Stimulated activated CD4-positive, alpha-beta T cell treated with anti-CD3 and anti-CD28 coated beads, Interleukin-15, amount 100 ng/mL, for 1 hour (primary cell): ENCODE measurements at regions not wholly inside any gene's neighbourhood (a gene's known extent, or its start where the extent isn't known, plus 50 kb on each side); places are given as distances from the start of the nearest gene placed in this dataset.
"Not testable (repeated sequence)": the region's sequence is repeated elsewhere in the genome, so short reads cannot be mapped to it uniquely, and the experiment has no call there.

Experiments used
- DNase-seq, 2 donors: peaks; one replicate each; pipeline ENCODE4 v3.0.0-alpha.2; 2020; ENCODE audit warnings: low read depth in 1 of 2, low spot score in 1 of 2

- DNase-seq, result no peak
These were observed 982.5 kb downstream of the TBL1XR1 start for GRCh38 chr3:176214758-176215157.

DNA sequence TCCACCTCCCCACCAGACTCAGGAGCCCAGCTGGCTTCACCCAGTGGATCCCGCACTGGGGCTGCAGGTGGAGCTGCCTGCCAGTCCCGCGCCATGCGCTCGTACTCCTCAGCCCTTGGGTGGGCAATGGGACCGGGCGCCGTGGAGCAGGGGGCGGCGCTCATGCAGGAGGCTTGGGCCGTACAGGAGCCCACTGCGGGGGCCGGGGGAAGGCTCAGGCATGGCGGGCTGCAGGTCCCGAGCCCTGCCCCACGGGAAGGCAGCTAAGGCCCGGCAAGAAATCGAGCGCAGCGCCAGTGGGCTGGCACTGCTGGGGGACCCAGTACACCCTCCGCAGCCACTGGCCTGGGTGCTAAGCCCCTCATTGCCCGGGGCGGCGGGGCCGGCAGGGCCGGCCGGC lies 984.0 kb downstream of the TBL1XR1 start:
- DNase-seq, result not testable (repeated sequence)

DNA sequence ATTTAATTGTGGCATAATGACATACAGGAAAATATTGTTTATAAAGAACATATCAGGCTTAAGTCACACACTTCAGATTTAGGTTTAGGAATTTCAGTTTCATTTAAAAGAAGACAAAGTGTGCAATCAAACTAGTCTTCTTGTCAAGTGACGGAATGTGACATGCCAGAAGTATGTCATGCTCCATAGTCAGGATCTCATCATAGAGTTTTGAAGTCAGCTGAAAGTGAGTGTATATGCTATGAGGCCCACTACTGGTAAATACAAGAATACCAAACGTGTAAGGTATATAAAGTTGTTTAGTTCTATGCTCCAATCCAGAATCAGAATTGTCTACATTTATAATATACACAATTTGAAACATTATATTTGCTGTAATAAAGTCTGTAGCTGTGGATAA lies 988.4 kb downstream of the TBL1XR1 start:
- no peak for DNase-seq

- DNase-seq, result no peak
These were observed 989.0 kb downstream of the TBL1XR1 start for GRCh38 chr3:176208283-176208682.

DNA sequence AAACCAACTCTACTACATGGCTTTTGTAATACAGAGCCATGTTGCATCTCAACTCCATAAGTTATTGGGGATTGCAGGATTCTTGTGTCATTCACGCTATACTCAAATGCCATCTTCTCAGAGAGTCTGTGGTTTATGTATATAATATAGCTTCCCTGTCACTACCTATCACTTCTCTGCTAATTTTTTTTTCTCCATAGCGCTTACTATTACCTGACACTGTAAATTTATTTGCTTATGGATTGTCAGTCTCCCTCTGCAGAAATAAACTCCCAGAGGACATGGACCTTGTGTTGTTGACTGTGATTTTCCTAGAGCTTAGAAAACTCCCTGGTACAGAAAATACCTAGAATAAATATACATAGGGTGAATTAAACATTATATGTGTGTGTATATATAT lies 990.5 kb downstream of the TBL1XR1 start:
- no peak for DNase-seq

DNA sequence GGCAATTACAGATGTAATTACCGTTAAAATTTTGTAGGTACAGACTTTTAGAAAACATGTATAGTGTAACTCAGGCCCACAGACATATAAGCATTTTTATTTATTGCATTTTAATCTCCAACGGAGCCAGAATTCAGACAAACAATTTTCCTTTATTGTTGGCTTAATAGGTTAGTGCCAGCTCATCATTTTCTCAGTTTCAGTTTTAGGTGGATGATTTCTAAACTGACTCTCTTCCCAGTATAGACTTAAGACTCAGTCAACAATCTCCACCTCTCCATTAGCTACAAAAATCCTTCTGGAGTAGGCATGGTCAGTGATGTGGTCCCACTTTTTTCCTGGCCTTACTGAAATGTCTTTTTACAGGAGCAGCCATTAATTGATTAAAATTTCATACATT lies 994.6 kb downstream of the TBL1XR1 start:
- DNase-seq, result no peak

DNA sequence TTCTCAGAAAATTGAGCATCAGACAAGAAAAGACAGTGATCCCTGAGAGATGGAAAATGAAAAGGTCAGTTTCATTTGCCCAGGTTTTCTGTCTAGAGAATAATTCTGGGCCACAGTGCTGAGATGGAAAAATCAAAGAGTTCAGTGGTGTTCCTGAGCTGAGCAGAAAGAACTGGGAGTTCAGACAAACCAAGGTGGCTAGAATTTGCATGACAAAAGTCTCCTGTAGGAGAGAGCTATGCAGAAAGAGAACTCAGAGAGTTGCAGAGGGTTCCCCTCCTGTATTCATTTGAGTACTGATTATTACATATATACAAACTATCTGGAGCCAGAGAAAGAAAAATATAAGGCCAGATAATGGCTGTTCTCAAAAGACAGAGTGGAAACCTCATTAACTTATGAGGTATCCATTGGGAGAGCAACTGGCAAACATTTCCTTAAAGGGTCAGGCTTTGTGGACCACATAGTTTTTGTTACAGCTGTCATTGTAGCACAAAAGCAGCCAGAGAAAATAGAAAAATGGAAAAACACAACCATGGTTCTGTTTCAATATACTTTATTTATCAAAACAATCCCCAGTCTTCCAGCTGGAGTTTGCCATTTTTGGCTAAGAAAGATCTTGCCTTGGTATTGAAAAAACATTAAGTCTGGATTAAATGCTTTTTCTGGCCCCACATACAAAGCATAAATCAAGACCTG lies 1004.1 kb downstream of the TBL1XR1 start:
- no peak for DNase-seq

GRCh38 chr3:176190755-176191154 lies 1006.5 kb downstream of the TBL1XR1 start:
- no peak for DNase-seq

DNA sequence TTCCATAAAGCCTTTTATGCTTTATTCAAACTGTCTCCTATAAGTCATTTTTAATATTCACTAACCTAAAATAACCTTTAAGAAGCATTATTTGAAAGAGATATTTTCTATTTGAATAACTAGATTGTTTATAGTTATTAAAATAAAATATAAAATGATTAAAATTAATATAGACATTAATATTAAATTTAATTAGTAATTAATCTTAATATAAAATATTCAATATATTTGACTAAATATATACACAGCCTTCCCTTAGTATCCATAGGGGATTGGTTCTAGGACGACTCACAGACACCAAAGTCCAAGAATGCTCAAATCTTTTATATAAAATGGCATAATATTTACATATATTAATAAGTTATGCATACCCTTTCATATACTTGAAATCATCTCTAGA lies 1014.1 kb downstream of the TBL1XR1 start:
- DNase-seq, result no peak

- no peak for DNase-seq
These were observed 1023.2 kb downstream of the TBL1XR1 start for GRCh38 chr3:176174060-176174459.

DNA sequence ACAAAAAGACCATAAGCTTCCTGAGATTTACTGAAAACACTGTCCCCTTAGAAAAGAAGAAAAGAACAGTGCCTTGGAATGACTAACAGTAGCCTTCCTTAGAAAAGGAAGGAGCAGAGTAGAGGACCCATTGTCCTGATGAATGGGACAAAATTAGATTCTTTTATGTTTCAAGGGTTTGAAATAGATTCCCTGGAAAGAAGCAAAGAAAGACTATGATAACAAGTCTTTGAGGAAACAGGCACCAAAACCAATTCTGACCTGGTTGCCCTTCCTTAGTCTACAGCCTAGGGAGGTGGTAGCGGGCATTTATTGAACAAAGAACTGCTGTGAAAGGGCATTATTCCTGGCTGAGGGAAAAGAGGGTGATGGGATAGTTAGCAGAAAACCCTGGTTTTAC lies 1024.8 kb downstream of the TBL1XR1 start:
- DNase-seq, result no peak

DNA sequence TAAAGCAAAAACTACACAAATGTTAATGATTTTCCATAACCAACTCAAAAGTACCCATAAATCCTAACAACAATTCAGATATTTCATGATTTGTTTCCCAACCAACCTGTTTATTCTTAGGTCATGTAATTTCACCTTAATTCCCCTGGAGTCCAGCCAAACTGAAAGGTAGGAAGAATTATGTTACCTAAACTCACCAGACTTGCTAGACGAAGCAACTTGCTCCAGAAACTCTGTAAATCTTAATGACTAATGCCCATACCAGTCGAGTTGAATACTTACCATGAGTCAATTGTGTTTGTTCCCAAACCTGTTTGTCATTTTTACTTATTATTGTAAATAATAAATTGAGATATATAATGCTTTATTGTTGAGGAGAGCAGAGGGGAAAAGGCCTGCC lies 1030.0 kb downstream of the TBL1XR1 start:
- DNase-seq, result no peak

DNA sequence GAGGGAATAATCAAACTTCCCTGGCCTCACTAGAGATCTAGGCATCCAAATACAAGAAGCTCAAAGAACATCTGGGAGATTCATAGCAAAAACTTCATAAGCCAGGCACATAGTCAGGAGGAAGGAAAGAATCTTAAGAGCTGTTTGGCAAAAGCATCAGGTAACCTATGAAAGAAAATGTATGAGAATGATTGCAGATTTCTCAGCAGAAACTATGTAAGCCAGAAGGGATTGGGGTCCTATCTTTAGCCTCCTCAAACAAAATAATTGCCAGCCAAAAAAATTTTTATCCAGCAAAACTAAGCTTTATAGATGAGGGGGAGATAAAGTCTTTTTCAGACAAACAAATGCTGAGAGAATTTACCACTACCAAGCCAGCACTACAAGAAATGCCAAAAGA lies 1036.3 kb downstream of the TBL1XR1 start:
- no peak for DNase-seq

GRCh38 chr3:176159796-176160195 lies 1037.5 kb downstream of the TBL1XR1 start:
- DNase-seq, result no peak

- no peak for DNase-seq
These were observed 1042.3 kb downstream of the TBL1XR1 start for GRCh38 chr3:176155012-176155411.

DNA sequence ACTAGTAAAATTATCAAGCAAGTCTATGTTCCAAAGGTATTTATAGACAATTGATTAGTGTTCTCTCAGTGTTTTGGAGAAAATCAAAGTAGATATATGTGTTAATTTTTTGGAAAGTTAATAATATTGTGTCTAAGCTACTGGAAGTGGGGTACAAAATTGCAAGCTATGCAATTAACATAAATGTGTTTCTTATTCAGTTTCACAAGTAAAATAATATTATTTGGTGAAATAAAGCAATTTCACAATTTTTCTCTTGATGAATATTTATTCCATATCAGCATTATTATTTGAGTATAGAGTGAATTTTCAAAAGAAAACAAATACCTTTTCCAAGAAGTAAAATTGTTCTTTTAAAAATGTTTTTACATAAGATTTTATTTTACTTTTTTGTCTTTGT lies 1047.7 kb downstream of the TBL1XR1 start:
- no peak for DNase-seq

DNA sequence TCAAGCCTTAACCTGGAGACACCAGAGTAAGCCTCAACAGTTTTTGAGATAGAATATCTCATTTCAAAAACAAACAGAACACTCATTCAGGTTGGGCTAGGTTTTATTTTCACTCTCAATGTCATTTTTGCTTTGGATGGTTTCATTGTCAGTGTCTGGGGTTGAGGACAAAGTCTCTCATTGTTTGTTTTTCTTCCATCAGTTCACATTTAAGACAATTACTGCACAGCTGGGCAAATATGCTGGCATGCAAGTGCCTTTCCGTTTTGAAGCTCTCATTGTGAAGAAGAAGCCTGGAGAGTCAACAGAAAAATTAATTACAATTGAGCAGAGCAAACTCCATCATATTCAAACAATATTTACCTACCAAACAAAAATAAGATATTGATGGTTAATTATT lies 1050.0 kb downstream of the TBL1XR1 start:
- no peak for DNase-seq

GRCh38 chr3:176141837-176142236 lies 1055.4 kb downstream of the TBL1XR1 start:
- DNase-seq, result no peak

DNA sequence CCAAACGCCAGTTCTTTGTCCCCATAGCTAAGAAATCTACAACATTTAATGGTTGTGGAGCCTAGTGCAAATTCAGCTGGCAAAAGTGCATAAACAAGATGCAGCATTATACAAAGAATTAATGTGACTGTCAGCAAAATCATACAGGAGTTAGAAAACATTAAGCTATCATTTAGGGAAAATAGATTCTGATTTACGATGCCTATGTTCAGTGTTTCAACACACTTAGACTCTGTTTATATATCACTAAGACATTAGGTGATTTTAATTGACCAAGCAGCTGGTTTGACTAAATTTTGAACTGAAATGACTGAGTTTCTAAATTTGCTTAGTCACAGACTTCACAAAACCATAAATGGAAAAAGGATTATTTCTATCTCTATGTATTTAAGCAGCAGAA lies 1076.8 kb downstream of the TBL1XR1 start:
- DNase-seq, result no peak

- DNase-seq, result no peak
These were observed 1077.5 kb downstream of the TBL1XR1 start for GRCh38 chr3:176119826-176120225.

- no peak for DNase-seq
These were observed 1090.9 kb downstream of the TBL1XR1 start for GRCh38 chr3:176106380-176106779.

DNA sequence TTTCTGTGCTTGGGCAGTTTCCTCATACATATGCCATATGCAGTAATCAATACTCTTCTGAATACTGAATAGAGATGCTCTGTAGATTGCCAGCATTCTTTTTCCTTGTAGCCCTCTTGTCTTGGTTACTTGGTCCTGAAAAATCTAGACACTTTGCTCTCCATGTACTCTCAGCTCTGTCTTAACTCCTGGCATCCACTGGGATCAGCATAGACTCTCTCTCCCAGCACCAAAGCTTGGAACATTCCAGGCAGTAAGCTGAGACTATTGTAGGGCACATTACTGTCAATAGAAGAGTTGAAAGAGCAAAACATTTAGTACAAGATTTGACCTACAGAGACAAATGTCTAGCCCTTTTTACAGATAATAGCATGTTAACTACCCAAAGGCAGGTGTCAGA lies 1100.3 kb downstream of the TBL1XR1 start:
- no peak for DNase-seq

- not testable (repeated sequence) for DNase-seq
These were observed 1103.4 kb downstream of the TBL1XR1 start for GRCh38 chr3:176093892-176094291.

GRCh38 chr3:176090727-176091126 lies 1106.6 kb downstream of the TBL1XR1 start:
- no peak for DNase-seq
